ENCODE measurements at regions not wholly inside any gene's neighbourhood (a gene's known extent, or its start where the extent isn't known, plus 50 kb on each side); places are given as distances from the start of the nearest gene placed in this dataset.
"Not testable (repeated sequence)": the region's sequence is repeated elsewhere in the genome, so short reads cannot be mapped to it uniquely, and the experiment has no call there.

DNA sequence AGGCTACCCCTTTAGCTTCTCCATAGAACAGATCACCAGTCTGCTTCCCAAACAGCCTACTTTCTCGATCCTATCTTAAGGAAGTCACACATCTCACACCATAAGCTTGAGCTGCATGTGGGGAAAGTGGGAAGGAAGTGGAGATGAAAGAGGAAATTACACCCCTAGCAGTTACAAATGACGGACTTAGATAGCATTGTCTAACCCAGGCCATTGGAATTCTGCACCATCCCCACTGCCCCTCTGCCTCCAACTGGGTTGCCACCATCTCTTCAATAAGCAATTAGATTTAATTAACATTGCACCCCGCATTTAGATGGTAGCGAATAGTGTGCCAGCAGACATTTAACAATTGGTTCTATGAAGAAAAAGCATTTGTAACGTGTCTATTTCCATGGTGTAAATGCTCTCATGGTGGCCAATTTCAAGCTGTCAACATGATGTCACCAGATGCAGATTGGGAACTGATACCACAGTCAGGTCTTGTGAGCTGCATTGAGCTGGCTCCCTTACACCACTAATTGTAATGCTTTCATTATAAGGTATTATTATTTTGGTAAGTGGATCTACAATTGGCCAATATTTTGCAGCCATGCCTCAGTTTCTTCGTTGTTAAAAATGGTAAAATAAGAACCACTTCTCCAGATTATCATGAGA lies 124.7 kb downstream of the CD24 start:
- DNase-seq (ENCODE audit: low read depth): no peak

DNA sequence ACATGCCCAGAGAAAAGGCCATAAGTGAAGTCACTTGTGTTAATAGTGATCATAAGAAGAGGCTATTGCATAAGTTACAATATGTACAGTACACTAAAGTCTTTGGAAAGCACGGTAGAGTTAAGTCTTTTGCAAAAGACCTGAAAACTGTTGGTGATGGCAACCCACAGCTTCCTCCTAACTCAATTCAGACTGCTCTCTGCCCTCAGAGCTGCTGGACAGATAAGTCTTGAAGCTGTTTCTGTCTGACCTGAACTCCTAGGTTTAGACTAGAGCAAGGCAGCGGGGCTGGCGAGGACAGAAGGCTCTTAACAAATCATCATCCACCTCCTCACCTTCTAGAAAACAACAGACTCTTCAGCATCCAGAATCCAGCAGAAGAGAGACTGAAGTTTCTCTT lies 125.4 kb downstream of the CD24 start:
- DNase-seq (ENCODE audit: low read depth): no peak

DNA sequence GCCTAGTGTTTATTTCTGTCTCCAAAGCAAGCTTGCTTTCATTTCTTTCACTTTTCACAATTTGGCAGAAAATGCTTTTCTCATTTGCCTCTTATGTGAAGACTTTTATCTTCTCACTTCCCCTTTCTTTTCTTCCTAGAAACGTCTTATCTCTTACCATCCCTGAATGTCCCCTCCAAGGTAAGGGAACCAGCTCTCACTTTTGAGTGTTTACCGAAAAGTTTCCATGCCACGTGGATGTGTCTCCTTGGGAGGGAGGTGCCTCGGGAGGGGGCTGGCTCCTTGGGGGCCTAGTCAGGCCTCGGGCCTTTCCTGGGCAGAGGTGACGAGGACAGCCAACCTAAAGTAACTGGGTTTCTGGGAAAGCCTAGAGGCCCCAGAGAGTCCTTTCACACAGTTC lies 127.4 kb downstream of the CD24 start:
- DNase-seq (ENCODE audit: low read depth): no peak

DNA sequence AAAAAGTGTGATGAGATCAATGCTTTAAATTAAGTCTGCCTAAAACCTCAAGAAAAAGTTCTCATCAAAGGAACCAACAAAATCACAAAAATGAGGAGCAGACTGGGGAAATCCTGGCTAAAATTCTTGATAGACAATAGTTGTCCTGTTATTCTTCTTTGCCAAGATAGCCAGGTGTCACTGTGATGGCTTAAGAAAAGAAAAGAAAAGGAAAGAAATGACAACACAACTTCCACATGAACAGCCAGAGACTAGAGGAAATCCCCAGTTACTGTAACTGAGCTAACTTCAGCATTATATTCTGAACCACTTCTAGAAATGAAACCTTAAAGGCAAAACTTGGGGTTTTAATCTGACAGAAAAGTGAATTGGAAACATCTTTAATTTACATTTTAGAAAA lies 129.6 kb downstream of the CD24 start:
- no peak for DNase-seq (ENCODE audit: low read depth)

DNA sequence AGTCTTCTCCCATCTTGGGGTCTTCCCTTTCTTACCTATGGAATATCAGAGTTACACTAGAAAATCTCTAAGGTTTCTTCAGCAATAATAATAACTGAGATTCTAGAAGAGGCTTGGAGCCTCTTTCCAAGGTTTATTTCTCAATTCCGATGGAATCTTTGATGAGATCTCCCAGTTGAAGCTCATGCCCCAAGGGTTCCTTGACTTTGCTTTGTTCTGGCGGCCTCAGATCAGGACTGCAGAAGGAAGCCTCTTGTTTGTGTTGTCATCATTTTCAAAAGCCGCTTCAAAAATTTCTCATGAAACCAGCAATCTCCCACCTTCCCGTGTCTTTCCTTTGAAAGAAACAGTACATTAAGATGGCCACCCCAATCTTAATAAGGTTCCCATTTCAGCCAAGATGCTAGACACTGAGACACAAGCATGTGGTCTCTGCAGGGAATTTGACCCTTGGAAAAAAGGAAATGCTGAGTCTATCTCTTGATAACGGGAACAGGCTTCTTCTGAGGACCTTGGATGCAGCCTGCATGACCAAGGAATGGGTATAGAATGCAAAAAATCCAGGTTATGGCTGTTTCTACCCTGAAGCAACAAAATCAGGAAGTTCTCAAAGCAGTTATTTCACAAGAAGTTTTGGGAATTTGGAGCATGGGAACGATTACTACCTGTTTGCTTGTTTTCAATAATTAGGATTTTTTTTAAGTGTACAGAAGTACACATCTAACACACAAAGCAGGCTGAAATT lies 141.6 kb downstream of the CD24 start:
- DNase-seq (ENCODE audit: low read depth): no peak

DNA sequence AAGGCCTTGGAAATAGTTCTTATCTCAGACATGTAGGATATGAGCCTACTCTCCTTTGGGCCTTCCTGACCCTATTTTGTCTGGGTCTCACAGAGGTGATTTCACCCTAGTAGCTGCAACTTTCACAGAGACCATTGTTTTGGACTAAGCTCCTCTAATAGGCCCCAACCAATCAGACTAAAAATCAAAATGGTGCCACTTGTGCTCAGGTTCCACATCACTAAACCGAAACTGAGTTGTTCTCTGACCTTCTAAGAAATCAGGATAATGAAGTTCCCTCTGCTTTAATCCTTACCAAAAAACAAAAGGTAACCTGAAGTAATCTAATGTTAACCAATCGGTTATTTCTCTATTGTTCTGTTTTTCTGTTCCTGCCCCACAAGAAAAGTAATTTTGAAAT lies 143.6 kb downstream of the CD24 start:
- no peak for DNase-seq (ENCODE audit: low read depth)

DNA sequence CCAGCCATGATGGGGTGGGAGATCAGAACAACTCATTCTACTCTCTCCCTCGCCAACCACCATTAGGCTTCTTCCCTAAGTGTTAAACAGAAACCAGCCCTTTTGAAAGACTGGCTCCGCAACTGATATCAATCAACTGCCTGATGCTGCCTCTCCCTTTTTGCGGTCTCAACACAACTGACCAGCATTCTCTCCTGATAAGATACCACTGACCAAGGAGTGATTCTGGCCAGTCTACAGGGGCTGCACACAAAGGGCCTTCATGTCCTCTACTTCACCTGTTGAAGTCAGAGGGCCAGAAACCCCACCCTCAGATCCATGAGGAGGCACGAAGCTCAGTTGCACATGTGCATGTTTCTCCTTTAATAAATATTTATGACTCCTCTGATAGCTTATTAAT lies 145.1 kb downstream of the CD24 start:
- no peak for DNase-seq (ENCODE audit: low read depth)

DNA sequence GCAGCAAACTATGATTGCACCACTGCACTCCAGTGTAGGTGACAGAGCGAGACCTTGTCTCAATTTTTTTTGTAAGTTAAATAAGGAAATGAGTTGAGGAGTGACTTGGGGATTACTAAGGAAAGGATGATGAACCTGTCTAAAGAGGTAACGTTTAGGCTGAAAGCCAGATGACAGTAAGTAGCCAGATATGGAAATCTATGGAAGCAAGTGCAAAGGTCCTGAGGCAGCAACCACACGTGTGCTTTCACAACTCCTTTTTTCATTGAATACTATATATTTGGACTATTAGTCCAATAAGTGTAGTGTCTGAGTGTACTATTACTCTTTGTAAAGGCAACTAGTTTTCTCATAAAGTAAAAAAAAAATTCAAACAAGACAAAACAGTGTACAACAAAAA lies 147.4 kb downstream of the CD24 start:
- no peak for DNase-seq (ENCODE audit: low read depth)

DNA sequence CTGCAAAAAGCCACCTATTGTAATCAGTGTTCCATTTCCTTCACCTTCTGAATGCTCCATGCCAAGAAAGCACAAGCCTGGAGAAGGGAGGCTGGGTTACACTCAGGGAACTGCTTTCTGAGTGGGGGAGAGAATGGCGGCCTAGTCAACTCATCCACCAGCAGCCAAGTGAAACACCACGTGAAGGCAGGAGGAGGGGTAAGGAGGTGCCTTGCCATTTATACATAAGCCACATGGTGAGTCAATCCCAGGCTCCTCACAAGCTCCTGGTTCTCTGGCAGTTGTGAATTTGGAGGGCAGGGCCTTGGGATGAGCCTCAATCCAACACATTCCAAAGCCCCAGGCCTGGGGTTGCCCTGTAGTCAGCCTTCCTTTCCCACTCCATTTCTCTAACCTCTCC lies 149.4 kb downstream of the CD24 start:
- no peak for DNase-seq (ENCODE audit: low read depth)

DNA sequence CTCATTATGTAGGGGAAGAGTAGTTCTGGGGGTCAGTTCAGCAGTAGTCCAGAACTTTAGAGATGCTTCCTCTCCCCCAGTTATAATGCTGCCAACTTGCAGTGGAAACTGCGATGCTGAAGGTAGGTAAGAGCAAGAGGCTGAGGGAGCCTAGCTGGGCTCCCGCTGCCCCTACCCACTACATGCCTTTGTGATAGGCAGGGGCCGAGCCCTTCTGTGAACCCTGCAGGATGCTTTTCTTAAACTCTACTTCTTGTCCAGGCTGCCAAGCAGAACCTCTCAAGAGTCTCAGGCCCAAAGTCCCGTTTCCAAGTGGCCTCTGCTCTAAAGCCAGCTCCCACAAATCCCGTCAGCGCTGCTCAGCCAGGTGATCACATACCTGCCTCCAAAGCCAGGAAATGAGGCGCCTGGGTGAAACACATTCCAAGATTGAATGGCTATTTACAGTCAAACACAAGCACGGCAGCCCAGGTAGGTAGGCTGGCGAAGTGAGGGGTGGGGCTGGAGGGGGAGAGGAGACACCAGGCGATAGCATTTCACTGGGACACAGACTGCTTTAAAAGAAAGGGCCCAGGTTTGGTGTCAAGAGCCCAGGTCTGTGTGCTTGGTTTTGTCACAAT lies 150.7 kb downstream of the CD24 start:
- DNase-seq (ENCODE audit: low read depth): no peak

DNA sequence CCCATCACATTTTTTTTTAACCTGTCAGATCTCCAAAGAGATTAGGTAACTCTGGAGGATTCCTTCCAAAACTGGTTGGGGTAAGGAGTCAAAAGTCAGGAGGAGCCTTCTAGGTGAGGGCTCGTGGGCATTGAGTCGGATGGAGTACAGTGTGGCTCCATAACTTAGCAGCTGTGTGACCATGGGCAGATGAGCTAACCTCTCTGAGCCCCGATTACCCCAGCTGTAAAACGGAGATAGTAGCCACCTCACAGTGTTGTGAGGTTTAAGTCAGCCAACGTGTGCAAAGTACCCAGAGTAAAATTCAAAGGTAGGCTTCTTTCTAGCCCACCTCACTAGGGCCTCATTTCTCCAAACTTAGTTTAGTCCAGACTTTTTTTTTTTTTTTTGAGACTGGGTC lies 151.5 kb downstream of the CD24 start:
- no peak for DNase-seq (ENCODE audit: low read depth)

DNA sequence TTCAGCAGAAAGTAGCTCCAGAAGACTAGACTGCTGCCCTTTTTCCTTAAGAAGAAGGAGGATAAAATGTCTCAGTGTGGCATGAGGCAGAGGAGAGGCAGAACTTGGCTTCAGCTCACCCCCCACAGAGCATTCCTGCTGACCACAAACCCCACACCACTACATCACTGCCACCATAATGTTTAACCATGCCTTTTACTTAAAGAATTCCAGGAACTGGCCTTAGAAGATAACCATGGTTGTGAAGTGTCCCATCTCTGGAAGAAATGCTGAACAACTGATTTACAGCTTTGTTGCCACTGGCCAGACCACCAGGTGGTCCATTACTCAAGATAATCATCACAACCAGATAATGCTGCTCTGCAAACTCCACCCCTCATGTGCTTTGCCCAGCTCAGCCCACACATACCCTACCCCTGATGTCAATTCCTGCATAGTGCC lies 154.1 kb downstream of the CD24 start:
- no peak for DNase-seq (ENCODE audit: low read depth)

DNA sequence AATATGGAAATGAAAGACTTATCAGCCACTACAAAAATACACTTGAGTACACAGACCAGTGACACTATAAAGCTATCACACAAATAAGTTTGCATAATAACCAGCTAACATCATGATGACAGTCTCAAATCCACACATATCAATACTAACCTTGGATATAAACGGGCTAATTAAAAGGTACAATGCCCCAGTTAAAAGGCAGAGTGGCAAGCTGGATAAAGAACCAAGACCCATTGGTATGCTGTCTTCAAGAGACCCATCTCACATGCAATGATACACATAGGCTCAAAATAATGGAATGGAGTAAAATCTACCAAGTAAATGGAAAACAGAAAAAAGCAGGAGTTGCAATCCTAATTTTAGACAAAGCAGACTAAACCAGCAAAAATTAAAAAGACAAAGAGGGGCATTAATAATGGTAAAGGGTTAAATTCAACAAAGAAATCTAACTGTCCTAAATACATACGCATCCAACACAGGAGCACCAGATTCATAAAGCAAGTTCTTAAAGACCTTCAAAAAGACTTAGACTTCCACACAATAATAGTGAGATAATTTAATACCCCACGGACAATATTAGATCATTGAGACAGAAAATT lies 163.3 kb downstream of the CD24 start:
- DNase-seq (ENCODE audit: low read depth): no peak

DNA sequence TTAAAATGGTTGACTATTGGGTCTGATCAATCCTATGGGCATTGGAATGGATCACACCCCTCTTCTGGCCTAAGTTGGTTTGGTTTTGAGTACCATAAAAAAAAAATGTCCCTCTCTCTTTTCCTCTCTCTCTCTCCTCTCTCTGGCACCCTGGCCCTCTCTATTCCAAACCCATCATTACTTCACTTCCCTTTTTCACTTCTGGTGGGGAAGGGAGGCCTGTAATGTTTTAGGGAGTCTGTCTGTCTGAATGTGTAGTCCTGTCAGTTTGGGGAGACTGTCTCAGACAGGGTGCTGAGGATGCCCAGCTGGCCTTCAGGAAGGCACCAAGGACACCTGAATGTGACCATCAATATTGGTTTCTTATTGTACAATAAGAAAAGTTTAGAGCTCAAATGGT lies 165.8 kb downstream of the CD24 start:
- no peak for DNase-seq (ENCODE audit: low read depth)

DNA sequence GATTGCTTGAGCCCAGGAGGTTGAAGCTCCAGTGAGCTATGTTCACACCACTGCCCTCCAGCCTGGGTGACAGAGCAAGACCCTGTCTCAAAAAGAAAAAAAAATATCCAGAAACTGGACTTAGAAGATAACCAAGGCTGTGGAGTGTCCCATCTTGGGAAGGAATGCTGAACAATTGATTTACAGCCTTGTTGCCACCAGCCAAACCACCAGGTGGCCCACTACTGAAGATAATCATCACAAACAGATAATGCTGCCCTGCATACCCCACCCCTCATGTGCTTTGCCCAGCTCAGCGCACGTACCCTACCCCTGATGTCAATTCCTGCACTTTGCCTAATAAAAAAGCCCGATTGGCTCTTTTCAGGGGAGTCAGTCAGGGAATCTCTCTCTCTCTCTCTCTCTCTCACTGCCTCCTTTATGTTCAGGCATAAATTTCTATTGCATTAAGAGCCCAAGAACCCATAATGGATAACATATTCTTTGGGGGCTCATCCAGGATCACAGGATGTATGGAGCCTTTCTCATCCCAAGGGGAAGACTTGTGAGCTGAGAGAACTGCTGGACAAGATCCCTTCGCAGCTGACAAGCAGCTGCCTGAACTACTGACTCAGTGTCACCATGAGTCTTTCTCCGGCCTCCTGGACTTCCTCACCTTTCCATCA lies 166.4 kb downstream of the CD24 start:
- no peak for DNase-seq (ENCODE audit: low read depth)

DNA sequence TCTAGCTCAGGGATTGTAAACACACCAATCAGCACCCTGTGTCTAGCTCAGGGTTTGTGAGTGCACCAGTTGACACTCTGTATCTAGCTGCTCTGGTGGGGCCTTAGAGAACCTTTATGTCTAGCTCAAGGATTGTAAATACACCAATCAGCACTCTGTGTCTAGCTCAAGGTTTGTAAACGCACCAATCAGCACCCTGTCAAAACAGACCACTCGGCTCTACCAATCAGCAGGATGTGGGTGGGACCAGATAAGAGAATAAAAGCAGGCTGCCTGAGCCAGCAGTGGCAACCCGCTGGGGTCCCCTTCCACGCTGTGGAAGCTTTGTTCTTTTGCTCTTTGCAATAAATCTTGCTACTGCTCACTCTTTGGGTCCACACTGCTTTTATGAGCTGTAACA lies 168.3 kb downstream of the CD24 start:
- not testable (repeated sequence) for DNase-seq (ENCODE audit: low read depth)

DNA sequence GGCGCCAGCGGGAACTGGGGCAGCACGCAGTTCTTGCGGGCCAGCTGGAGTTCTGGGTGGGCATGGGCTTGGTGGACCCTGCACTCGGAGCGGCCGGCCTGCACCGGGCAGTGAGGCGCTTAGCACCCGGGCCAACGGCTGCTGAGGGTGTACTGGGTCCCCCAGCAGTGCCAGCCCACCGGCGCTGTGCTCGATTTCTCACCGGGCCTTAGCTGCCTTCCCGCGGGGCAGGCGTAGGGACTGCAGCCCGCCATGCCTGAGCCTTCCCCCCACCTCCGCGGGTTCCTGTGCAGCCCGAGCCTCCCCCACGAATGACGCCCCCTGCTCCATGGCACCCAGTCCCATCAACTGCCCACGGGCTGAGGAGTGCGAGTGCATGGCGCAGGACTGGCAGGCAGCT lies 168.8 kb downstream of the CD24 start:
- no peak for DNase-seq (ENCODE audit: low read depth)

DNA sequence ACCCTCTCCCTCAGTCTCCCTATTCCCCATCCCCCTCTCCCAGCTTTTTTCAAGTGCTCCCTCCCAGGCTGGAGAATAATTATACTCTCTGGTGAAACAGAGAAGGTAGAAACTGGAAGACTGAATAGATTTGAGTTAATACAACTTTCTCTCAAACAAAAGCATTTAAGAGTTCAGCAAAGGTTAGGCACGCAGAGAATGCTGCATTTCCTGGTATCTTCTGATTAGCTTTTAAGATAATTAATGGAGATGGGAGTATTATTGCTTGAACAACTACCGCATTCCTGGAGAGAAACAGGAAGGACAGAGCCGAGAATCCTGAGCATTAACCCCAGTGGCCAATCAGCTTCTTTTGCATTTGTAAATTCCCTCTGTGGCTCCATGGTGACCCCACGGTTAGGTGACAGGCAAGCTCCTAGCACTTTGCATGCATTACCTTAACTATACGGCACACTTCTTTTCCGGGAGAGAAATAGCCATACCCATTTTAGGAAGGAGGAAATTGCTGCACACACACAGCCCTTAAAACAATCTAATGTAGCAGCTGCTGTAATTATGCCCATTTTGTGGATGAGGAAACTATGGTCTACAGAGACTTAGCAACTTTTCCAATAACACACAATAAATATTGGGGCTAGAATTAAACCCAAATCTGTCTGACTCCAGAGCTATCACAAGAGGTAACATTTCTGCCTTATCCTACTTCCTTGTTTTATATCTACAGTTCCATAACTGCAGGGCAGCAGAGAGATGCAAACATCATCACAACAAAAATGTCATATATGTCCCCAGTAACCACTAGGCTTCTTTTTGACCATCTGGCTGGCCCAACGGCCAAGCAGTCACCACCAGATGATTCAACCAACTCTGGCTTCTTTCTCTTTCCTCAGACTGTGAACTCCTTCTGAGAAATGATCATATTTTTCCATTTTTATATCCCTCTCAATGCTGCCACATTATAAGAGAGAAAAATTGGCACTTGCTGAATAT lies 169.9 kb downstream of the CD24 start:
- DNase-seq (ENCODE audit: low read depth): no peak

DNA sequence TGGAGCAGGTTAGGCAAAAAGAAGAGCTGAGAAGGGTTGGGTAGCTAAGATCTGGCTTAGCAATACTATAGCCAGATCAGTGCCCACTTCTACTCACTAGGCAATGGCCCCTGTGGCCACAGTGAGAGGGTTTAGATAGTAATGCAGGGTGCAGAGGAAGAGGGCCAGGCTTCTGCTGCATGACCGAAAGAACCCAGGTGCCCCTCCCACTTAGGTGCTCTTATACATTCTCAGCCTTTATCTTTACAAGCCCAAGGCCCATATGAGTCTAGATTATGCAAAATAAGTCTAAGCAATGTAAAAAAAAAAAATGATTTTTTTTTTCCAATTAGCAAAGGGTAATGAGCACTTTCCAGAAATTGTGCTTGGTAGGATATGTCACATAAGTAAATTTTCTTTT lies 171.3 kb downstream of the CD24 start:
- no peak for DNase-seq (ENCODE audit: low read depth)

DNA sequence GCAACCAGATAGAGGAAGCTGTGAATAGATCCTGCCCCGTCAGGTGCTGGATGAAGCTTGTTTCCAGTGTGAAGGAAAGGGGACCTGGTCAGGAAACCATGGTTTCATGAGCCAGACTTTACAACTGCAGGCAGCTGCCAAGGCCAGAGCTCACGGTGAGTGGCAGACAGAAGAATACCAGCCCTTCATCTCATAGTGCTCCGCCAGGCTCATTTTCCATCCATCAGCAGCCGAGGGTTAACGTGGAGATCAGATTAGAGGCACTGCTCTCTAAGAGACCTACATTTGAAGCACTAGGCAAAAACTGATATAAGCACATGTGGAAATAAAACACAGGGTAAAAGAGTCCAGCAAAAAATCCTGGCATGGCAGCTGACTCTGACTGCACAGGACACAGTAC lies 172.4 kb downstream of the CD24 start:
- DNase-seq (ENCODE audit: low read depth): no peak

DNA sequence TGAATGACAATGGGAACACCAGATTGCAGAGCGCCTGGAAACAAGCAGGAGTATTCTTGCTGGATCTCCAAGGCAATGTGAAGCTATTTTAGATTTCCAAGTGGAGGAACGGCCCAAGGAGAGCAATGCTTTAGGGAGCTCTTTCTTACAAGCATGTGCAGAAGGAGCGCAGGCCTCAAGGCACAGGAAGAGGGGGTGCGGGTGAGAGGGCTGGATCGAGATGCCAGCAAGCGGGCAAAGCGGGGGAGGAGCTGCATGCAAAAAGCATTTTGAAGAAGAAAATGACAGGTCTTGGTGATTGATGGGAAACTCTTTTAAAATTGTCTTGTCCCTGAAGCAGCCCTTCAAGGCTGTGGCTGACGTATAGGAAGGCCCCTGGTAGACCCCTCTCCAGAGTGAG lies 171.9 kb downstream of the QRSL1 start:
- DNase-seq (ENCODE audit: low read depth): no peak

All from forelimb muscle (tissue), 1 donor.